Spleen (tissue), 11 donors: ENCODE measurements at regions not wholly inside any gene's neighbourhood (a gene's known extent, or its start where the extent isn't known, plus 50 kb on each side); places are given as distances from the start of the nearest gene placed in this dataset.
A peak's percentile ranks its signal among the peaks of the same experiment; 100 is the strongest.

Experiments
- DNase-seq: peaks from one replicate; pipeline ENCODE4 v3.0.0-alpha.2; 2020
- H3K27ac ChIP-seq, 8 donors: fragments of 200-600 bp; sonication (generic) in 7 of 8; 1 replicate in 4 of 8; 2 replicates in 4 of 8; pipeline versions ENCODE4 v1.5.0 to v1.8.0; 2016 to 2021; ENCODE audit warnings: inconsistent platforms in 4 of 8, mild to moderate bottlenecking in 4 of 8, moderate library complexity in 1 of 8
- H3K27me3 ChIP-seq, 7 donors: fragments of 200-600 bp; sonication (generic) in 6 of 7; replicated peaks in 1 of 7; 1 replicate in 4 of 7; 2 replicates in 3 of 7; pipeline versions ENCODE4 v1.5.0 to v1.8.0; 2016 to 2021; ENCODE audit warnings: inconsistent platforms in 3 of 7, mild to moderate bottlenecking in 1 of 7
- H3K36me3 ChIP-seq, 6 donors: fragments of 200-600 bp; sonication (generic) in 5 of 6; 1 replicate in 4 of 6; 2 replicates in 2 of 6; pipeline versions ENCODE4 v1.5.0 to v1.8.0; 2016 to 2021; ENCODE audit warnings: inconsistent platforms in 2 of 6
- H3K4me1 ChIP-seq, 6 donors: fragments of 200-600 bp; sonication (generic) in 5 of 6; 1 replicate in 3 of 6; 2 replicates in 3 of 6; pipeline versions ENCODE4 v1.5.0 to v1.8.0; 2016 to 2021; ENCODE audit warnings: inconsistent platforms in 3 of 6
- H3K4me3 ChIP-seq, 8 donors: fragments of 200-600 bp; sonication (generic) in 7 of 8; 1 replicate in 4 of 8; 2 replicates in 4 of 8; pipeline versions ENCODE4 v1.5.0 to v1.8.0; 2016 to 2021; ENCODE audit warnings: inconsistent platforms in 4 of 8, mild to moderate bottlenecking in 4 of 8, moderate library complexity in 2 of 8
- H3K9me3 ChIP-seq, 8 donors: fragments of 200-600 bp; sonication (generic) in 7 of 8; 1 replicate in 4 of 8; 2 replicates in 4 of 8; pipeline versions ENCODE4 v1.5.0 to v1.8.0; 2016 to 2021; ENCODE audit warnings: inconsistent platforms in 4 of 8
- CTCF ChIP-seq, 11 experiments: fragments of 200-600 bp in 7 of 11; fragments of 450-650 bp in 4 of 11; sonication (generic) in 4 of 11; IDR thresholded peaks in 8 of 11; conservative IDR thresholded peaks in 3 of 11; 1 replicate in 7 of 11; 2 replicates in 4 of 11; pipeline versions ENCODE4 v1.4.0 to v1.8.0; 2016 to 2021; ENCODE audit warnings: antibody characterized with exemption in 11 of 11, inconsistent platforms in 4 of 11, mild to moderate bottlenecking in 1 of 11
- POLR2A ChIP-seq, 3 donors: fragments of 450-650 bp; IDR thresholded peaks; one replicate each; pipeline ENCODE4 v1.5.1; 2017; ENCODE audit warnings: antibody characterized with exemption in 3 of 3, mild to moderate bottlenecking in 1 of 3
- POLR2AphosphoS5 ChIP-seq, 3 donors: sonication (generic); formaldehyde crosslinking; IDR thresholded peaks; one replicate each; pipeline ENCODE4 v1.5.1; 2017; ENCODE audit warnings: antibody characterized with exemption in 3 of 3
- WGBS, 5 donors: extraction: QIAGEN DNeasy Blood & Tissue Kit in 3 of 5; methylation state at CpG; one replicate each; pipeline versions ENCODE4 v1.1.5 to v1.1.7; 2013 to 2018; 5-methylcytosine and 5-hydroxymethylcytosine counted together
- intact Hi-C: fragments of 100-400 bp; cut with DNase I; formaldehyde crosslinking; loops from one replicate; pipeline ENCODE4 v1.15.0; 2023; ENCODE audit warnings: low total_unique reads
- donor health status: healthy with polysubstance abuse.
- donor health status: DM: no; HTN: no; CAD: no; lungs with moderate emphysema.
- donor health status: DM: no; HTN: no; CAD: no.
- donor health status: Bipolar disorder and iron deficiency.
- donor health status: healthy.
- donor health status: DM: no; HTN: no; CAD: no.
- donor health status: DM: yes; HTN: yes; CAD: no.

GRCh38 chr12:89280833-89281538 is 71.3 kb downstream of the DUSP6 start:
- Histone ChIP-seq H3K36me3 (no peaks in the 10 kb centered on the region), H3K27ac (peak overlapping the region; percentile 52 to 82 (median 77)), H3K4me3 (no peak overlapping the region), H3K4me1 (peaks cover 6 to 51% (median 16%) of the 10 kb centered on the region in 6 donors), H3K27me3 (no peaks in the 10 kb centered on the region), H3K9me3 (no peaks in the 10 kb centered on the region)
- TF ChIP-seq CTCF (IDR thresholded peaks at IDR 0.05 in 8 of 11, conservative IDR thresholded peaks at IDR 0.05 in 3 of 11) (no peak), POLR2A (IDR thresholded peaks at IDR 0.05) (no peak), POLR2AphosphoS5 (IDR thresholded peaks at IDR 0.05) (no peak)
- intact Hi-C loops: loop anchor here (10.0 kb wide), 1 partner anchor 54 kb away; no protein-coding TSS in a partner anchor
- DNase-seq: no peak
- 25 to 60% (median 35%) methylated on average over 5 of the region's 5 CpGs for WGBS, 5 donors

GRCh38 chr12:89279499-89279898 is 72.8 kb downstream of the DUSP6 start:
- H3K27me3 ChIP-seq: no peaks in the 10 kb centered on the region
- no peak for DNase-seq
- intact Hi-C loops: no loop called here
- 83 to 94% (median 91%) methylated on average over 4 of the region's 4 CpGs for WGBS, 5 donors
- no peak overlapping the region for H3K4me3 ChIP-seq
- TF ChIP-seq POLR2A (IDR thresholded peaks at IDR 0.05) (no peak), CTCF (IDR thresholded peaks at IDR 0.05 in 8 of 11, conservative IDR thresholded peaks at IDR 0.05 in 3 of 11) (no peak), POLR2AphosphoS5 (IDR thresholded peaks at IDR 0.05) (no peak)
- no peaks in the 10 kb centered on the region for H3K36me3 ChIP-seq
- H3K9me3 ChIP-seq: no peaks in the 10 kb centered on the region
- peak overlapping the region in 6 of 8 donors; percentile 13 to 47 (median 31) for H3K27ac ChIP-seq
- H3K4me1 ChIP-seq: peaks cover 6 to 51% (median 16%) of the 10 kb centered on the region in 6 donors

- no peak for DNase-seq
- H3K27ac ChIP-seq: peak overlapping the region in 7 of 8 donors; percentile 13 to 49 (median 33)
- no peak overlapping the region for H3K4me3 ChIP-seq
- TF ChIP-seq POLR2A (IDR thresholded peaks at IDR 0.05) (no peak), POLR2AphosphoS5 (IDR thresholded peaks at IDR 0.05) (no peak), CTCF (IDR thresholded peaks at IDR 0.05 in 8 of 11, conservative IDR thresholded peaks at IDR 0.05 in 3 of 11) (no peak)
- peaks cover 6 to 51% (median 16%) of the 10 kb centered on the region in 6 donors for H3K4me1 ChIP-seq
- no peaks in the 10 kb centered on the region for H3K36me3 ChIP-seq
- no peaks in the 10 kb centered on the region for H3K9me3 ChIP-seq
- intact Hi-C loops: no loop called here
- no peaks in the 10 kb centered on the region for H3K27me3 ChIP-seq
- 52 to 63% (median 56%) methylated on average over 6 of the region's 6 CpGs for WGBS, 5 donors
Observed at GRCh38 chr12:89278862-89279261, 73.4 kb downstream of the DUSP6 start.

- Histone ChIP-seq H3K36me3 (no peaks in the 10 kb centered on the region), H3K9me3 (no peaks in the 10 kb centered on the region), H3K27me3 (no peaks in the 10 kb centered on the region), H3K4me1 (peaks cover 6 to 50% (median 16%) of the 10 kb centered on the region in 6 donors), H3K27ac (peak overlapping the region in 6 of 8 donors; percentile 13 to 49 (median 38)), H3K4me3 (no peak overlapping the region)
- 93 to 98% (median 95%) methylated on average over 4 of the region's 4 CpGs for WGBS, 5 donors
- intact Hi-C loops: no loop called here
- TF ChIP-seq CTCF (IDR thresholded peaks at IDR 0.05 in 8 of 11, conservative IDR thresholded peaks at IDR 0.05 in 3 of 11) (no peak), POLR2AphosphoS5 (IDR thresholded peaks at IDR 0.05) (no peak), POLR2A (IDR thresholded peaks at IDR 0.05) (no peak)
- DNase-seq: no peak
Observed at GRCh38 chr12:89278169-89278568, 74.1 kb downstream of the DUSP6 start.
